Right lobe of liver (tissue), 4 donors: ENCODE measurements at regions not wholly inside any gene's neighbourhood (a gene's known extent, or its start where the extent isn't known, plus 50 kb on each side); places are given as distances from the start of the nearest gene placed in this dataset.

Source experiments
- POLR2A ChIP-seq: fragments of 450-650 bp; IDR thresholded peaks from one replicate; pipeline ENCODE4 v1.6.1; 2017; ENCODE audit warnings: antibody characterized with exemption, mild to moderate bottlenecking
- TF ChIP-seq, protein P1 (sequence below), 4 donors: fragments of 200-600 bp in 3 of 4; fragments of 450-650 bp in 1 of 4; IDR thresholded peaks; one replicate each; pipeline versions ENCODE4 v1.5.1 to v1.8.0; 2016 to 2022; ENCODE audit warnings: antibody characterized with exemption in 4 of 4, mild to moderate bottlenecking in 2 of 4
- donor health status: DM: no; HTN: no; CAD: no.
- donor health status: DM: no; HTN: no; CAD: no.
- donor health status: DM: no; HTN: yes; CAD: no.

- TF ChIP-seq, protein P1, sequence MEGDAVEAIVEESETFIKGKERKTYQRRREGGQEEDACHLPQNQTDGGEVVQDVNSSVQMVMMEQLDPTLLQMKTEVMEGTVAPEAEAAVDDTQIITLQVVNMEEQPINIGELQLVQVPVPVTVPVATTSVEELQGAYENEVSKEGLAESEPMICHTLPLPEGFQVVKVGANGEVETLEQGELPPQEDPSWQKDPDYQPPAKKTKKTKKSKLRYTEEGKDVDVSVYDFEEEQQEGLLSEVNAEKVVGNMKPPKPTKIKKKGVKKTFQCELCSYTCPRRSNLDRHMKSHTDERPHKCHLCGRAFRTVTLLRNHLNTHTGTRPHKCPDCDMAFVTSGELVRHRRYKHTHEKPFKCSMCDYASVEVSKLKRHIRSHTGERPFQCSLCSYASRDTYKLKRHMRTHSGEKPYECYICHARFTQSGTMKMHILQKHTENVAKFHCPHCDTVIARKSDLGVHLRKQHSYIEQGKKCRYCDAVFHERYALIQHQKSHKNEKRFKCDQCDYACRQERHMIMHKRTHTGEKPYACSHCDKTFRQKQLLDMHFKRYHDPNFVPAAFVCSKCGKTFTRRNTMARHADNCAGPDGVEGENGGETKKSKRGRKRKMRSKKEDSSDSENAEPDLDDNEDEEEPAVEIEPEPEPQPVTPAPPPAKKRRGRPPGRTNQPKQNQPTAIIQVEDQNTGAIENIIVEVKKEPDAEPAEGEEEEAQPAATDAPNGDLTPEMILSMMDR (IDR thresholded peaks at IDR 0.05), result no peak
- TF ChIP-seq POLR2A, result no peak
These were observed 95.5 kb downstream of the THBS2 start for GRCh38 chr6:169158174-169158573.
